ENCODE measurements at regions not wholly inside any gene's neighbourhood (a gene's known extent, or its start where the extent isn't known, plus 50 kb on each side); places are given as distances from the start of the nearest gene placed in this dataset.

- no peak overlapping the region for H3K4me3 ChIP-seq (ENCODE audit: low read depth, low read length)
- DNase-seq (ENCODE audit: low read depth, low spot score), result no peak
- POLR2A ChIA-PET, result no interaction called here
- no peak for TF ChIP-seq CTCF (IDR thresholded peaks at IDR 0.05; ENCODE audit: insufficient read depth, low read length, missing control alignments)
- CTCF ChIA-PET, result interaction anchor here (1.2 kb wide), 1 partner anchor 9 kb away, joined by 4 read pairs; no protein-coding TSS in a partner anchor
Observed at GRCh38 chr1:55418208-55419000, 203.2 kb upstream of the USP24 start.

GRCh38 chr1:55416164-55416842 is 201.1 kb upstream of the USP24 start:
- POLR2A ChIA-PET, result no interaction called here

GRCh38 chr1:55413286-55413685 is 198.1 kb upstream of the USP24 start:
- DNase-seq (ENCODE audit: low read depth, low spot score), result no peak
- H3K4me3 ChIP-seq (ENCODE audit: low read depth, low read length), result no peak overlapping the region
- TF ChIP-seq CTCF (IDR thresholded peaks at IDR 0.05; ENCODE audit: insufficient read depth, low read length, missing control alignments), result no peak
- ChIA-PET POLR2A (no interaction called here), CTCF (no interaction called here)

More at GRCh38 chr1:55416164-55416842, 201.1 kb upstream of the USP24 start:
- TF ChIP-seq CTCF (IDR thresholded peaks at IDR 0.05; ENCODE audit: insufficient read depth, low read length, missing control alignments), result no peak
- no peak for DNase-seq (ENCODE audit: low read depth, low spot score)
- CTCF ChIA-PET, result no interaction called here
- H3K4me3 ChIP-seq (ENCODE audit: low read depth, low read length), result no peak overlapping the region

- no peak for DNase-seq (ENCODE audit: low read depth, low spot score)
- H3K4me3 ChIP-seq (ENCODE audit: low read depth, low read length), result no peak overlapping the region
- POLR2A ChIA-PET, result no interaction called here
- no peak for TF ChIP-seq CTCF (IDR thresholded peaks at IDR 0.05; ENCODE audit: insufficient read depth, low read length, missing control alignments)
- CTCF ChIA-PET, result interaction anchor here (1.0 kb wide), 1 partner anchor 36 kb away, joined by 7 read pairs; no protein-coding TSS in a partner anchor
Observed at GRCh38 chr1:55412060-55412459, 196.9 kb upstream of the USP24 start.

GRCh38 chr1:55402671-55403464 is 187.7 kb upstream of the USP24 start:
- TF ChIP-seq CTCF (IDR thresholded peaks at IDR 0.05; ENCODE audit: insufficient read depth, low read length, missing control alignments), result no peak
- CTCF ChIA-PET, result interaction anchor here (1.7 kb wide), 1 partner anchor 27 kb away, joined by 10 read pairs; no protein-coding TSS in a partner anchor
- no peak overlapping the region for H3K4me3 ChIP-seq (ENCODE audit: low read depth, low read length)
- peak; percentile 5 for DNase-seq (ENCODE audit: low read depth, low spot score)
- POLR2A ChIA-PET, result interaction anchor here (0.7 to 1.2 kb wide), 2 partner anchors 25 to 26 kb away, joined by 3 to 5 read pairs; no protein-coding TSS in a partner anchor

Data from AG04449 (cell line).